Osteocyte (in vitro differentiated cells): ENCODE measurements at regions not wholly inside any gene's neighbourhood (a gene's known extent, or its start where the extent isn't known, plus 50 kb on each side); places are given as distances from the start of the nearest gene placed in this dataset. TPM values are rescaled to one million over a fixed set of nuclear protein-coding genes. Genes with fewer than 3 reads are reported as not detected.

Experiments used
- DNase-seq: peaks from one replicate; pipeline ENCODE4 v3.0.0; 2021; ENCODE audit warnings: mixed read lengths; ENCODE audit not compliant: unreplicated experiment; ENCODE audit errors: extremely low spot score
- H3K27ac Mint-ChIP-seq: one replicate; pipeline ENCODE4 v1.8.0; 2021; ENCODE audit warnings: mild to moderate bottlenecking, mixed read lengths; ENCODE audit not compliant: unreplicated experiment
- H3K27me3 Mint-ChIP-seq: one replicate; pipeline ENCODE4 v1.8.0; 2021; ENCODE audit warnings: mixed read lengths; ENCODE audit not compliant: unreplicated experiment
- H3K36me3 Mint-ChIP-seq: one replicate; pipeline ENCODE4 v1.8.0; 2021; ENCODE audit warnings: mixed read lengths; ENCODE audit not compliant: unreplicated experiment
- H3K4me1 Mint-ChIP-seq: one replicate; pipeline ENCODE4 v1.8.0; 2021; ENCODE audit warnings: mixed read lengths; ENCODE audit not compliant: unreplicated experiment
- H3K4me3 Mint-ChIP-seq: one replicate; pipeline ENCODE4 v1.8.0; 2021; ENCODE audit warnings: mild to moderate bottlenecking, moderate library complexity, mixed read lengths; ENCODE audit not compliant: unreplicated experiment
- H3K9me3 Mint-ChIP-seq: one replicate; pipeline ENCODE4 v1.8.0; 2021; ENCODE audit warnings: mixed read lengths; ENCODE audit not compliant: unreplicated experiment
- CTCF ChIP-seq: fragments of 200-600 bp; sonication (generic); IDR thresholded peaks from 2 replicates; pipeline ENCODE4 v1.5.0; 2021; ENCODE audit warnings: antibody characterized with exemption, mild to moderate bottlenecking, moderate library complexity
- microRNA-seq: library from miRNA; unstranded; fragments of <30 nt; microRNA quantifications from one replicate; pipeline ENCODE4 v1.1.0, GENCODE V29; 2020; ENCODE audit not compliant: unreplicated experiment

- no peak for TF ChIP-seq CTCF
- Mint-ChIP-seq H3K4me3 (no peak overlapping the region), H3K9me3 (peaks cover 7% of the 10 kb centered on the region)
Measured at GRCh38 chr11:43619863-43620505, 60.6 kb upstream of the HSD17B12 start.

DNA sequence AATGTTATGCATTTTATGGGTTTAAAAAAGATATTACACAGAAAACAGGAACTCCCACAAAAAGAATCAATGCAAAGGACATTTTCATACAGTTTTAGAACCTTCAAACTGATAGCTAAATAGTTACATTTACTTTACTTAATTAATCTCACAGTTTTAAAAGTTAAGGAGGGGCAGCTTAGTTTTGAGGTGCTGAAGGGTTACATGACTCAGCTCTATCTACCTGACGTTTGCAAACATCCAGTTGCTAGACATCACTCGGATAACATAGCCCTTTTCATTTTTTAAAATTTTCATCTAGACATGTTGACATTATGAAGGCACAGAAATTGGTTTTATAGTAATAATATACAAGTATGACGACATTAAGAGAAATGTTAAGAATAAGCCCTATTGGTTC, 53.7 kb upstream of the HSD17B12 start:
- H3K9me3 Mint-ChIP-seq = no peaks in the 10 kb centered on the region
- H3K27ac Mint-ChIP-seq = no peak overlapping the region
- no peaks in the 10 kb centered on the region for H3K36me3 Mint-ChIP-seq
- no peak for DNase-seq
- no peak for TF ChIP-seq CTCF
- H3K4me1 Mint-ChIP-seq = no peaks in the 10 kb centered on the region
- peaks cover 46% of the 10 kb centered on the region for H3K27me3 Mint-ChIP-seq
- no peak overlapping the region for H3K4me3 Mint-ChIP-seq

More at GRCh38 chr11:43619863-43620505, 60.6 kb upstream of the HSD17B12 start:
- H3K27me3 Mint-ChIP-seq = peaks cover 34% of the 10 kb centered on the region
- H3K27ac Mint-ChIP-seq = no peak overlapping the region
- H3K36me3 Mint-ChIP-seq = no peaks in the 10 kb centered on the region
- no peaks in the 10 kb centered on the region for H3K4me1 Mint-ChIP-seq
- no peak for DNase-seq

Small RNA genes in the stretch of these regions (microRNA-seq; reads per million reads assigned to microRNA genes)
- not detected for gene MIR129-2
- not detected for gene MIR670
